ENCODE measurements at regions not wholly inside any gene's neighbourhood (a gene's known extent, or its start where the extent isn't known, plus 50 kb on each side); places are given as distances from the start of the nearest gene placed in this dataset.

DNA sequence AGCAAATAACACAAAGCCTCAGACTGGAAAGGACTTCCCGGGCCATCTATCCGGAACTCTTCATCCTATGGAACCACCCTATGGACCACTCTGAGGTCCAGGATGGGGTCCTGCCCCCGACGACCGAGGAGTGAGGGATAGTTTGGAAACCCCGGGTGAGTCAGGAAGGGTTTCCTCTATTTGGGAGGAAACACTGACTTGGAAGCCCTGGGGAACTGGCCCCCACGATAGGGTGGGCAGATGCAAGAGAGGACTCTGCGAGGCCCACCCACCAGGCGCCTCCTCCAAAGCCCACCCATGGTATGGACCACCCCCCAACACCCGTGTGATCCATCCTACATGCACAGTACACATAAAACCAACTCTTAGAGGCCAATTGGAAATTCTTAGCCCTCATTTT lies 69.4 kb downstream of the CPN2 start:
- Mint-ChIP-seq H3K4me3 (ENCODE audit: low read depth) (no peak overlapping the region), H3K4me1 (ENCODE audit: low read depth) (peaks cover 10% of the 10 kb centered on the region), H3K9me3 (ENCODE audit: low read depth) (no peaks in the 10 kb centered on the region), H3K27me3 (peaks cover 14% of the 10 kb centered on the region), H3K27ac (no peak overlapping the region), H3K36me3 (ENCODE audit: insufficient read depth) (no peaks in the 10 kb centered on the region)
- no peak for DNase-seq (ENCODE audit: low spot score, unreplicated experiment)
- no peak for TF ChIP-seq CTCF (IDR thresholded peaks at IDR 0.05; ENCODE audit: unreplicated experiment)

GRCh38 chr3:194282436-194283122 lies 68.5 kb downstream of the CPN2 start:
- DNase-seq (ENCODE audit: low spot score, unreplicated experiment), result no peak
- no peaks in the 10 kb centered on the region for H3K36me3 Mint-ChIP-seq (ENCODE audit: insufficient read depth)
- H3K27me3 Mint-ChIP-seq, result peaks cover 18% of the 10 kb centered on the region
- H3K9me3 Mint-ChIP-seq (ENCODE audit: low read depth), result no peaks in the 10 kb centered on the region
- TF ChIP-seq CTCF (IDR thresholded peaks at IDR 0.05; ENCODE audit: unreplicated experiment), result no peak
- no peak overlapping the region for H3K4me3 Mint-ChIP-seq (ENCODE audit: low read depth)
- H3K4me1 Mint-ChIP-seq (ENCODE audit: low read depth), result peaks cover 10% of the 10 kb centered on the region
- H3K27ac Mint-ChIP-seq, result no peak overlapping the region

GRCh38 chr3:194283221-194284006 lies 67.7 kb downstream of the CPN2 start:
- DNase-seq (ENCODE audit: low spot score, unreplicated experiment), result no peak
- TF ChIP-seq CTCF (IDR thresholded peaks at IDR 0.05; ENCODE audit: unreplicated experiment), result no peak
- no peak overlapping the region for H3K4me3 Mint-ChIP-seq (ENCODE audit: low read depth)

DNA sequence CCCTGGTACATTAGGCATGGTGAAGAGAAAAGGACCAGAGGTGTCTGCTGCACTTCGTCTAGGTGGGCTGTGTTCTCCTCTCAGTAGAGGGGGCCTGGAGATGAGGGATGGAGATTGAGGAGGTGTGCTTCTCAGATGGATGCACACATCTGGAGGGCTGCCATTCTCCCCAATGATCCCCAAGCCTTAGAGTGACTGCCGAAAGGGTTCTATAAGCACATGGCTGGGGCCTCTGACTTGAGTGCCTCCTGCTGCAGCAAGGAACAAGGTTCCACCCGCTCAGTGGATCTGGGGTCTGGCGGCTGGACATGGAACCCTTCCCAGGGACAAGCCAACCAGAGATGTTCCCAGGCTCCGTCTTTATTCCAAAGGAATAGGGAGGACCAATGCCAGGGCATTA lies 66.8 kb downstream of the CPN2 start:
- no peaks in the 10 kb centered on the region for H3K9me3 Mint-ChIP-seq (ENCODE audit: low read depth)
- H3K4me1 Mint-ChIP-seq (ENCODE audit: low read depth), result peaks cover 5% of the 10 kb centered on the region
- no peak overlapping the region for H3K27ac Mint-ChIP-seq
- H3K4me3 Mint-ChIP-seq (ENCODE audit: low read depth), result no peak overlapping the region
- TF ChIP-seq CTCF (IDR thresholded peaks at IDR 0.05; ENCODE audit: unreplicated experiment), result no peak
- peaks cover 18% of the 10 kb centered on the region for H3K27me3 Mint-ChIP-seq
- no peaks in the 10 kb centered on the region for H3K36me3 Mint-ChIP-seq (ENCODE audit: insufficient read depth)
- no peak for DNase-seq (ENCODE audit: low spot score, unreplicated experiment)

More at GRCh38 chr3:194283221-194284006, 67.7 kb downstream of the CPN2 start:
- Mint-ChIP-seq H3K36me3 (ENCODE audit: insufficient read depth) (no peaks in the 10 kb centered on the region), H3K27me3 (peaks cover 18% of the 10 kb centered on the region), H3K27ac (no peak overlapping the region), H3K4me1 (ENCODE audit: low read depth) (peaks cover 5% of the 10 kb centered on the region), H3K9me3 (ENCODE audit: low read depth) (no peaks in the 10 kb centered on the region)

DNA sequence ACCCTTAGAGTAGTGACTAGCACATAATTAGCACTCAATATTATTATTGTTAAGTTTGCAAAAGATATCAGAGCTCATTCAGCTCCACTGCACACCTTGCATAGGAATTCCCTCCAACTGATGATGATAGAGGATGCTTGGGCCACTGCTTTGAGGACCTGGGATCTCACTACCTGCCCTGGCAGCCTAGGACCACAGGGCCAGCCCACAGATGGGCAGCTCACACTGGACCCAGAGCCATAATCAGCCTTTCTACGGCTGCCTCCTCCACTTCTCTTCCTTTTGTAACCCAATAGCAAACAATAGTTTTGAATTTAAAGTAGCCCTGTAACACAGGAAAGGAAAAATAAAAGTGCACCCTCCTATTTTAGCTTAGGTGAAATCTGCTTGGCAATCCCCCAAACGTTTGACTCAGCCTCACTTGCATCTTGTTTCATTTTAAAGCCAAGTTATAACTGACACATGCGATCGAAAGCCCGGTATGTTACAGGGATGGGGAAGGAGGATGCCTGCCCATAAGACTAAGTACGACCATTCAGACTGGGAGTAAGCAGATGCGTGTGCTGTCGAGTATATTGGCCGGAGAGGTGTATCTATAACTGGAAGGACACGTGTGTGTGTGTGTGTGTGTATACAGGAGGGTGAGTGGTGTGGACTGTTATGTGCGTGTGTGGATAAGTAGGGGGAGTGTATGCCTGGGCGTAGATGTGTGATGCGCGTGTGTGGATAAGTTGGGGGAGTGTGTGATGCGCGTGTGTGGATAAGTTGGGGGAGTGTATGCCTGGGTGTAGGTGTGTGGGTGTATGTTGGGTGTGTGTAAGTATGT lies 65.9 kb downstream of the CPN2 start:
- no peak for TF ChIP-seq CTCF (IDR thresholded peaks at IDR 0.05; ENCODE audit: unreplicated experiment)
- no peak overlapping the region for H3K27ac Mint-ChIP-seq
- peaks cover 3% of the 10 kb centered on the region for H3K9me3 Mint-ChIP-seq (ENCODE audit: low read depth)
- H3K36me3 Mint-ChIP-seq (ENCODE audit: insufficient read depth), result peaks cover 1% of the 10 kb centered on the region
- peaks cover 12% of the 10 kb centered on the region for H3K27me3 Mint-ChIP-seq
- no peak overlapping the region for H3K4me3 Mint-ChIP-seq (ENCODE audit: low read depth)
- DNase-seq (ENCODE audit: low spot score, unreplicated experiment), result no peak
- H3K4me1 Mint-ChIP-seq (ENCODE audit: low read depth), result peaks cover 5% of the 10 kb centered on the region

Data from progenitor cell of endocrine pancreas (in vitro differentiated cells).